Panc1 (cell line): ENCODE measurements at regions not wholly inside any gene's neighbourhood (a gene's known extent, or its start where the extent isn't known, plus 50 kb on each side); places are given as distances from the start of the nearest gene placed in this dataset.

Source experiments
- TF ChIP-seq, protein P1 (sequence below): fragments of 450-650 bp; IDR thresholded peaks from 2 replicates; pipeline ENCODE4 v1.5.1; 2017; ENCODE audit warnings: mild to moderate bottlenecking
- TF ChIP-seq, protein P2 (sequence below), 2 experiments: IDR thresholded peaks; 2 replicates each; pipeline ENCODE4 v1.6.1; 2011 to 2012; ENCODE audit warnings: low read depth in 2 of 2, control low read depth in 1 of 2, low read length in 1 of 2, mild to moderate bottlenecking in 1 of 2, moderate library complexity in 1 of 2; ENCODE audit not compliant: insufficient read depth in 1 of 2

DNA sequence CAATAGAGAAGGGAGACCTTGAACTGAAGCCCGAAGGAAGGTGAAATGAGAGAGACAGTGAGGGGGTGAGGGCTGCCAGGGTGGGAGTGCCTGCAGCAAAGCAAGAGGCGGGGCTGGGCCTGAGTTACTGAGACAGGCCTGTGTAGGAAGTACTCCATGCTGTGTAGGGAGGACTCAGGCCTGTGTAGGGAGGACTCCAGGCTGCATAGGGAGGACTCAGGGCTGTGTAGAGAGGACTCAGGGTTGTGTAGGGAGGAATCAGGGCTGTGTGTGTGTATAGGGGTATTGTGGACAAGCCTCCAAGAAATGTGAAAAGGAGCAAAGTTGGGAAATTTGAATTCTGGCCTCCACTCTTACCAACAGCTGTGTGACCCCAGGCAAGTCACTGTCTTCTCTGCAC lies 133.8 kb upstream of the CACNA1E start:
- TF ChIP-seq, protein P1, sequence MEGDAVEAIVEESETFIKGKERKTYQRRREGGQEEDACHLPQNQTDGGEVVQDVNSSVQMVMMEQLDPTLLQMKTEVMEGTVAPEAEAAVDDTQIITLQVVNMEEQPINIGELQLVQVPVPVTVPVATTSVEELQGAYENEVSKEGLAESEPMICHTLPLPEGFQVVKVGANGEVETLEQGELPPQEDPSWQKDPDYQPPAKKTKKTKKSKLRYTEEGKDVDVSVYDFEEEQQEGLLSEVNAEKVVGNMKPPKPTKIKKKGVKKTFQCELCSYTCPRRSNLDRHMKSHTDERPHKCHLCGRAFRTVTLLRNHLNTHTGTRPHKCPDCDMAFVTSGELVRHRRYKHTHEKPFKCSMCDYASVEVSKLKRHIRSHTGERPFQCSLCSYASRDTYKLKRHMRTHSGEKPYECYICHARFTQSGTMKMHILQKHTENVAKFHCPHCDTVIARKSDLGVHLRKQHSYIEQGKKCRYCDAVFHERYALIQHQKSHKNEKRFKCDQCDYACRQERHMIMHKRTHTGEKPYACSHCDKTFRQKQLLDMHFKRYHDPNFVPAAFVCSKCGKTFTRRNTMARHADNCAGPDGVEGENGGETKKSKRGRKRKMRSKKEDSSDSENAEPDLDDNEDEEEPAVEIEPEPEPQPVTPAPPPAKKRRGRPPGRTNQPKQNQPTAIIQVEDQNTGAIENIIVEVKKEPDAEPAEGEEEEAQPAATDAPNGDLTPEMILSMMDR: no peak
- TF ChIP-seq, protein P2, sequence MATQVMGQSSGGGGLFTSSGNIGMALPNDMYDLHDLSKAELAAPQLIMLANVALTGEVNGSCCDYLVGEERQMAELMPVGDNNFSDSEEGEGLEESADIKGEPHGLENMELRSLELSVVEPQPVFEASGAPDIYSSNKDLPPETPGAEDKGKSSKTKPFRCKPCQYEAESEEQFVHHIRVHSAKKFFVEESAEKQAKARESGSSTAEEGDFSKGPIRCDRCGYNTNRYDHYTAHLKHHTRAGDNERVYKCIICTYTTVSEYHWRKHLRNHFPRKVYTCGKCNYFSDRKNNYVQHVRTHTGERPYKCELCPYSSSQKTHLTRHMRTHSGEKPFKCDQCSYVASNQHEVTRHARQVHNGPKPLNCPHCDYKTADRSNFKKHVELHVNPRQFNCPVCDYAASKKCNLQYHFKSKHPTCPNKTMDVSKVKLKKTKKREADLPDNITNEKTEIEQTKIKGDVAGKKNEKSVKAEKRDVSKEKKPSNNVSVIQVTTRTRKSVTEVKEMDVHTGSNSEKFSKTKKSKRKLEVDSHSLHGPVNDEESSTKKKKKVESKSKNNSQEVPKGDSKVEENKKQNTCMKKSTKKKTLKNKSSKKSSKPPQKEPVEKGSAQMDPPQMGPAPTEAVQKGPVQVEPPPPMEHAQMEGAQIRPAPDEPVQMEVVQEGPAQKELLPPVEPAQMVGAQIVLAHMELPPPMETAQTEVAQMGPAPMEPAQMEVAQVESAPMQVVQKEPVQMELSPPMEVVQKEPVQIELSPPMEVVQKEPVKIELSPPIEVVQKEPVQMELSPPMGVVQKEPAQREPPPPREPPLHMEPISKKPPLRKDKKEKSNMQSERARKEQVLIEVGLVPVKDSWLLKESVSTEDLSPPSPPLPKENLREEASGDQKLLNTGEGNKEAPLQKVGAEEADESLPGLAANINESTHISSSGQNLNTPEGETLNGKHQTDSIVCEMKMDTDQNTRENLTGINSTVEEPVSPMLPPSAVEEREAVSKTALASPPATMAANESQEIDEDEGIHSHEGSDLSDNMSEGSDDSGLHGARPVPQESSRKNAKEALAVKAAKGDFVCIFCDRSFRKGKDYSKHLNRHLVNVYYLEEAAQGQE (IDR thresholded peaks at IDR 0.05; ENCODE audit: insufficient read depth in 1 of 2, low read depth in 2 of 2, low read length in 1 of 2): no peak
